HUES6 (cell line): ENCODE measurements at regions not wholly inside any gene's neighbourhood (a gene's known extent, or its start where the extent isn't known, plus 50 kb on each side); places are given as distances from the start of the nearest gene placed in this dataset.

Experiments used
- H3K27ac ChIP-seq: 2 replicates; pipeline ENCODE4 v1.7.0; 2013; ENCODE audit warnings: low read depth, mild to moderate bottlenecking, low read length, inconsistent platforms
- H3K27me3 ChIP-seq: 2 replicates; pipeline ENCODE4 v1.6.1; 2013; ENCODE audit warnings: low read length; ENCODE audit not compliant: control insufficient read depth, insufficient read depth
- H3K36me3 ChIP-seq: 2 replicates; pipeline ENCODE4 v1.6.1; 2013; ENCODE audit warnings: low read length; ENCODE audit not compliant: control insufficient read depth, insufficient read depth
- H3K4me1 ChIP-seq: 2 replicates; pipeline ENCODE4 v1.6.1; 2013; ENCODE audit warnings: low read length; ENCODE audit not compliant: control insufficient read depth, insufficient read depth
- H3K4me3 ChIP-seq: 2 replicates; pipeline ENCODE4 v1.5.1; 2013; ENCODE audit warnings: low read depth, low read length
- H3K9ac ChIP-seq: one replicate; pipeline ENCODE4 v1.6.1; 2013; ENCODE audit warnings: mild to moderate bottlenecking, low read length
- H3K9me3 ChIP-seq: 2 replicates; pipeline ENCODE4 v1.6.1; 2013; ENCODE audit warnings: low read depth, low read length; ENCODE audit not compliant: control insufficient read depth, insufficient read depth

DNA sequence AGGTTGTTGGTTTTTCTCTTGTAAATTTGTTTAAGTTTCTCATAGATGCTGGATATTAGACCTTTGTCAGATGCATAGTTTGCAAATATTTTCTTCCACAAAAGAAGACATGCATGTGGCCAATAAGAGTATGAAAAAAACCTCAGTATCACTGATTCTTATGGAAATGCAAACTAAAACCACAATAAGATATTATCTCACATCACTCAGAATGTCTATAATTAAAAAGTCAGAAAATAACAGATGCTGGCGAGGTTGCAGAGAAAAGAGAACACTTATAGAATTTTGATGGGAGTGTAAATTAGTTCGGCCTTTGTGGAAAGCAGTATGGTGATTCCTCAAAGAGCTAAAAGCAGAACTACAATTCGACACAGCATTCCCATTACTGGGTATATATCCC, 1355.6 kb downstream of the FAM133A start:
- Histone ChIP-seq H3K9me3 (no peaks in the 10 kb centered on the region), H3K27ac (no peak overlapping the region), H3K4me3 (no peak overlapping the region), H3K4me1 (no peaks in the 10 kb centered on the region), H3K27me3 (no peaks in the 10 kb centered on the region), H3K36me3 (no peaks in the 10 kb centered on the region), H3K9ac (no peak overlapping the region)

DNA sequence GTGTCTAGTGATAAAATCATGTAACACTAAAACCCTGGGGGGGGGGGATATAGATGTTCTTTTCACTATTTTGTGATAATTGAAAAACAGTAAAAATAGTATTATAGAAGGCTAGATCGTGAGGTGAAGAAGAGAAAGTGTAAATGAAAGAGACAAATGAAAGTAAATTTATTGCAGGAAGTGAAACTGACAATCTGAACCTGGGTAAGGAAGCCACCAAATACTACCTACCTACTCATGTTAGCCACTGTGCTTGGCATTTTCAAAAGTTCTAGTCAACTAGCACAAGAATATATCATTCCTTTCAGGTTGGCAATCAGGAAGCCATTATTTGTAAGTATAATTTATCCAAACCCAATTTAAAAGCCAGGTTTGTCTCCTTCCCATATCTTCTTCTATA, 1366.1 kb downstream of the FAM133A start:
- Histone ChIP-seq H3K4me1 (no peaks in the 10 kb centered on the region), H3K27ac (no peak overlapping the region), H3K4me3 (no peak overlapping the region), H3K27me3 (no peaks in the 10 kb centered on the region), H3K9me3 (no peaks in the 10 kb centered on the region), H3K36me3 (no peaks in the 10 kb centered on the region), H3K9ac (no peak overlapping the region)

DNA sequence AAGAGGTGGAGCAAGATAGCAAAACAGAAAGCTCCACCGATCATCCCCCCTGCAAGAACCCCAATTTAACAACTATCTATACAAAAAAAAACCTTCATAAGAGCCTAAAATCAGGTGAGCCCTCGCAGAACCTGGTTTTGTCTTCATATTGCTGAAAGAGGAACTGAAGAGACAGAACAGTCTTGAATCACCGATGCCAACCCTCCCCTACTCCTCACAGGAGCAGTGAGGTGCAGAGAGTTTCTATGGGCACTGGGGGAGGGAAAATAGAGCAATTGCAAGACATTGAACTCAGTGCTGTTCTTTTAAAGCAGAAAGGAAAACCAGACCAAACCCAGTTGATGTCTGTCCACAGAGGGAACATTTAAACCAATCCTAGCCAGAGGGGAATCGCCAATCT, 1370.3 kb downstream of the FAM133A start:
- Histone ChIP-seq H3K27me3 (no peaks in the 10 kb centered on the region), H3K36me3 (no peaks in the 10 kb centered on the region), H3K4me3 (no peak overlapping the region), H3K9me3 (no peaks in the 10 kb centered on the region), H3K27ac (no peak overlapping the region), H3K4me1 (no peaks in the 10 kb centered on the region), H3K9ac (no peak overlapping the region)

DNA sequence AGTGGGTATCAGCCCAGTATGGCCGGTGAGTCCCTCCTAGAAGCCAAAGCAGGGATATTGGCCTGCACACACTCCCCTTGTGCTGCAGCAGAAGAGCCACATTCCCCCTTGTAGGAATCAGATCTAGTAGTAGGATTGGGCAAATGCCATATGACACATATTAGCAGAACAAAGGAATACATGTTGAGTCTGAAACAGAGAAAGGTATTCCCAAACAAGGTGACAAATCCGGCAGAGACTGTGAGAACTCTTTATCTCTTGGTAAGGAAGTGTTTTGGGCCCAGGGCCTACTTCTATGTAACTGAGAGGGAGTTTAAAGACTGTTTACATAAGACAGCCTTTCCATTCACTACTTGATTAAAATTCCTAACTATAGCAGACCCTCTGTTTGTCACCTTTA, 1382.0 kb downstream of the FAM133A start:
- Histone ChIP-seq H3K9me3 (no peaks in the 10 kb centered on the region), H3K4me1 (peaks cover 24% of the 10 kb centered on the region), H3K27ac (no peak overlapping the region), H3K4me3 (no peak overlapping the region), H3K9ac (no peak overlapping the region), H3K27me3 (no peaks in the 10 kb centered on the region), H3K36me3 (no peaks in the 10 kb centered on the region)

DNA sequence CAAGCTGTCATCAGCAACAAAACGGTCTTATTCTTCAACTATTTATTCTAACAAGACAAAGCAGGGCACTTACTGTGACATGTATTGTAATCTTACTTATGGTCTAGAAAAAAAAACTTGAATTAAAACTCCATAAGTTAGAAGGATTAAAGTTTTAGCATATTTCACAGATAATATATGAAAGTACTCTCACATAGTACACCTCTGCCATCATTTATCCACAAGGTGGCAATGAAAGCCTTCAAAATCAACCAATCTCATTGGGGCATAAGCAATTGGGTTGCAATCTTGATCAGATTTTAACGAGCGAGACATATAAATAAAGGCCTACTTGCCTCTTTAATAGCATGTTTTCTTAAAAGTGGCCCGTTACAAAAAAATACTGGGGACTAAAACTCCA, 1382.9 kb downstream of the FAM133A start:
- Histone ChIP-seq H3K27ac (no peak overlapping the region), H3K9me3 (no peaks in the 10 kb centered on the region), H3K4me1 (peaks cover 24% of the 10 kb centered on the region), H3K4me3 (no peak overlapping the region), H3K36me3 (no peaks in the 10 kb centered on the region), H3K9ac (no peak overlapping the region), H3K27me3 (no peaks in the 10 kb centered on the region)

DNA sequence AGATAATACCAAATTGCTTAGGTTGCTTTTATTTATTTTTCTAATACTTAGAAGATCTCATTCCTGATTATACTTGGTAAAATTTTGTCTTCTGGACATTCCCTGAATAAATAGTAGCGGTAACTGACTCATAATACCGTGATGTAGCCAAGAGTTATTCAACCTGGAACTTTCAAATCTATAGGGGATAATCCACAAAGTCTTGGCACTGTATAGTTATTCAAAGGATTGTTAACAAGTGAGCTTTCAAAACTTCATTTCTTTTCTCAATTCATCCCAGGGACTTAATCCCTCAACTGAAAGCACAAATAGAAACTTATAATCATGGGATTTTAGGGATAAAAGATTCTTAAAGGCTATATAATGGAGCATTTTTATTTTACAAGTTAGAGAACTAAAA, 1383.3 kb downstream of the FAM133A start:
- Histone ChIP-seq H3K27ac (no peak overlapping the region), H3K27me3 (no peaks in the 10 kb centered on the region), H3K9ac (no peak overlapping the region), H3K36me3 (no peaks in the 10 kb centered on the region), H3K4me1 (peaks cover 24% of the 10 kb centered on the region), H3K4me3 (no peak overlapping the region), H3K9me3 (no peaks in the 10 kb centered on the region)

DNA sequence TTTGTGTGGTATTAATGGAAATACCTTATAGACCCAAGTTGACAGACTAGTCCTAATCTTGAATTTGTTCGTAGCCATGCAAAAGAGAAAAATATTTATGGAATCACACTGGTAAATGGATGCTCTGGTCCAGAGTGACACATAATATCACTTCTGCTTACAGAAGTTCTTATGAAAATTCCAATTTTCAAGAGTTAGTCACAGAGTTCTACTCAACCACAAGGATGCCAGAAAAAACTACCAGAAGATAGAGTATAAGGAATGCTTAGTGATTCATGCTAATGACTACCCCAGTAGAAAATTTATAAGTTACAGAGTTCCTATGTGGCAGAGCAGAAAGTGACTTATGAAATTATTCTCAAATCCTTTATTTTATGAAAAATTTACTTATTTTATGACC, 1384.8 kb downstream of the FAM133A start:
- peaks cover 24% of the 10 kb centered on the region for H3K4me1 ChIP-seq
- H3K27me3 ChIP-seq = no peaks in the 10 kb centered on the region
- no peak overlapping the region for H3K27ac ChIP-seq
- H3K4me3 ChIP-seq = no peak overlapping the region
- H3K9ac ChIP-seq = no peak overlapping the region
- no peaks in the 10 kb centered on the region for H3K36me3 ChIP-seq
- H3K9me3 ChIP-seq = no peaks in the 10 kb centered on the region

DNA sequence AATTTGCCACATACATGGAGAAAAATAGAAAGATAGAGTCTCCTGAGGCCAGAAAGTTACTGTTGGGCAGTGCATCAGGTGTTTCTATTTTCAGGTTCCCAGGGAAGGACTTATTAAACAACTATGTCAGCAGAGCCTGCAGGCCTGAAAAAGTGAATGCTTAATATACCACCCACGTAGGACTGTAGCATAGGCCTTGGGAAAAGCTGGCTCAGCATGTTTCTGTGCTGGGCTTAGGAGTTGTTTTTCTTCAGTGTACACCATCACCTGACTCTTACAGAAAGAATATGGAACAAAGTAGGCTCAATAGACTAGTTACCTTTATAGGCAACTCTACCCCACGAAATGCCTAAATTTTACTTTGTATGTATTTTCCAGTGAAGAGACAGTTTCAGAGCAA, 1385.9 kb downstream of the FAM133A start:
- Histone ChIP-seq H3K27ac (no peak overlapping the region), H3K27me3 (no peaks in the 10 kb centered on the region), H3K4me1 (peaks cover 24% of the 10 kb centered on the region), H3K4me3 (no peak overlapping the region), H3K9ac (no peak overlapping the region), H3K9me3 (no peaks in the 10 kb centered on the region), H3K36me3 (no peaks in the 10 kb centered on the region)

DNA sequence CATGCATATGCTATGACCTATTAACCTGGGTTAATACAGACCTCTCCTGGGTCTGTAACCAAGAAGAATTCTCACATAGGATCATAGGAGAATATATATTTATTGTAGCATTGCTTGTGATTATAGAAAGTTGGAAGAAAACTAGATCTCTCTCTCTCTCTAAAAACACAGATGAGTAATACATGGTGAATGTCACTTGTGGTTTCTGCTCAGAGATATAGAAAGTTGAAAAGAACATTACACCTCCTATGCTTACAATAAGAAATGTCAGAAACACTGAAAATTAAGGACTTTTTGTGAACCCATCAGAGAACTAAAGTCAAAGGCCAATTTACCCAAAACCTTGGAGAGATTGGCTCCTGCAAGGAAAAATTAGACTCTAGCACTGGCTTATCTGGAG, 1389.5 kb downstream of the FAM133A start:
- no peak overlapping the region for H3K9ac ChIP-seq
- H3K36me3 ChIP-seq = no peaks in the 10 kb centered on the region
- no peak overlapping the region for H3K4me3 ChIP-seq
- H3K9me3 ChIP-seq = no peaks in the 10 kb centered on the region
- peaks cover 17% of the 10 kb centered on the region for H3K4me1 ChIP-seq
- no peak overlapping the region for H3K27ac ChIP-seq
- no peaks in the 10 kb centered on the region for H3K27me3 ChIP-seq

DNA sequence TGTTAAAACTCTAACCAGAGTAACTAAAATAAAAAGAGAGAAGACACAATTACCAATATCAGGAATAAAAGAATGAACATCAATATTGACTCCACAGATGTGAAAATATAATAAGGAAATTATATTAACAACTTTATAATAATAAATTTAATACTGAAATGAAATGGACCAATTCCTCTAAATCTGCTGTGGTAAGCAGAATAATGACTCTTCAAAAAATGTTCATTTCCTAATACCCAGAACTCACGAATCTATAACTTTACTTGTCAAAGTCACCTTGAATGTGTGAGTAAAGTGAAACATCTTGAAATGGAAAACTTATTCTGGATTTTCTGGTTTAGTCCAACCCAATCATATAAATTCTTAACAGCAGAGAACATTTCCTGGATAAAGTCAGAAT, 1391.1 kb downstream of the FAM133A start:
- no peaks in the 10 kb centered on the region for H3K36me3 ChIP-seq
- H3K9ac ChIP-seq = no peak overlapping the region
- H3K27ac ChIP-seq = no peak overlapping the region
- H3K27me3 ChIP-seq = no peaks in the 10 kb centered on the region
- peaks cover 11% of the 10 kb centered on the region for H3K4me1 ChIP-seq
- no peak overlapping the region for H3K4me3 ChIP-seq
- H3K9me3 ChIP-seq = no peaks in the 10 kb centered on the region

DNA sequence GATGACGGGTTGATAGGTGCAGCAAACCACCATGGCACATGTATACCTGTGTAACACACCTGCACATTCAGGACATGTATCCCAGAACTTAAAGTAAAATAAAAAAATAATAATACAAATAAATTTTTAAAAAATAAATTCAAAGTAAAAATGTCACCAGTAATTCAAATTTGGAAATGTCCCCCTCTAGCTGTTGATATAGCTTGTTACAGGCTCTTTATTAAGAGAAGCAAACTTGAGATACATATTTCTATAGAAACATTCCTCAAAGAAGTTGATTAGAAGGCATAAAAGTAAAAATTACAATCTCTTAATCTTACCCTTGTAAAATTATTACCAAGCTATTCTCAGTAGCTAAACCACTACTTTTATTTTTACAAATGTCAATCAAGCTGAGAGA, 1397.0 kb downstream of the FAM133A start:
- Histone ChIP-seq H3K4me3 (no peak overlapping the region), H3K27ac (no peak overlapping the region), H3K4me1 (peaks cover 15% of the 10 kb centered on the region), H3K9me3 (no peaks in the 10 kb centered on the region), H3K27me3 (no peaks in the 10 kb centered on the region), H3K9ac (no peak overlapping the region), H3K36me3 (0 out of 2 replicates have a peak, but pooled peaks cover 2% of the 10 kb centered on the region)

DNA sequence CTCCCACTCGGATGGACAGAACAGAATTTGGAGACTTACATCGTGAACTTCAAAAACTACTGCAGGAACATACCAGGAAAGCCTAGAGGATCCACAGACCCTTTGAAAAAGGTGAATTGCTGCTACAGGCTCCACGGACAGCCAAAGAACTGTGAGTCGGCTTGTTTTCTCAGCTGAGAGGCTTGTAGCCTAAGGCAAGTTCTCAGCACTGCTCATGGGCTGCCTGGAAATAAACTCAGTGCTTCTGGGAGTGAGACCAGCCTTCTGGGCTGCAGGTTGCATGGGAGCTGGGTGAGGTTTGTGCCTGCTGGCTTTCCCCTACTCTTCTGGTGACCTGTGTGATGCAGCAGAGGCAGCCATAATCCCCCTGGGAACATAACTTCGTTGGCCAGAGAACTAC, 1397.6 kb downstream of the FAM133A start:
- no peak overlapping the region for H3K27ac ChIP-seq
- H3K4me1 ChIP-seq = peaks cover 18% of the 10 kb centered on the region
- peak overlapping the region; percentile 7 for H3K9ac ChIP-seq
- H3K27me3 ChIP-seq = no peaks in the 10 kb centered on the region
- 0 out of 2 replicates have a peak, but pooled peaks cover 2% of the 10 kb centered on the region for H3K36me3 ChIP-seq
- H3K4me3 ChIP-seq = no peak overlapping the region
- no peaks in the 10 kb centered on the region for H3K9me3 ChIP-seq
